Natural killer cell (primary cell): ENCODE measurements at regions not wholly inside any gene's neighbourhood (a gene's known extent, or its start where the extent isn't known, plus 50 kb on each side); places are given as distances from the start of the nearest gene placed in this dataset.

Experiments
- ATAC-seq, 3 donors: fragments of 150-1000 bp in 2 of 3; fragments of 200-7000 bp in 1 of 3; cut with Tn5 transposase; 1 replicate in 1 of 3; 2 replicates in 2 of 3; pipeline ENCODE4 v1.10.0; 2021; ENCODE audit warnings: mild to moderate bottlenecking in 2 of 3, moderate library complexity in 2 of 3
- DNase-seq, 2 donors: peaks; one replicate each; pipeline versions ENCODE4 v3.0.0 to v3.0.0-alpha.2; 2013 to 2021; ENCODE audit warnings: mixed read lengths in 1 of 2
- H3K27ac ChIP-seq: one replicate; pipeline ENCODE4 v1.5.1; 2013; ENCODE audit warnings: mild to moderate bottlenecking, low read length
- H3K27me3 ChIP-seq: one replicate; pipeline ENCODE4 v1.6.1; 2013; ENCODE audit warnings: low read length; ENCODE audit not compliant: control insufficient read depth, insufficient read depth
- H3K36me3 ChIP-seq: one replicate; pipeline ENCODE4 v1.6.1; 2013; ENCODE audit warnings: low read length; ENCODE audit not compliant: control insufficient read depth, insufficient read depth
- H3K4me1 ChIP-seq: one replicate; pipeline ENCODE4 v1.6.1; 2013; ENCODE audit warnings: low read length; ENCODE audit not compliant: control insufficient read depth, insufficient read depth
- H3K4me3 ChIP-seq: one replicate; pipeline ENCODE4 v1.5.1; 2013; ENCODE audit warnings: low read length
- H3K9me3 ChIP-seq: one replicate; pipeline ENCODE4 v1.6.1; 2013; ENCODE audit warnings: low read length; ENCODE audit not compliant: control insufficient read depth, insufficient read depth
- H3K27ac Mint-ChIP-seq, 2 donors: one replicate each; pipeline ENCODE4 v1.8.0; 2022; ENCODE audit warnings: mild to moderate bottlenecking in 2 of 2, mixed read lengths in 2 of 2, moderate library complexity in 1 of 2
- H3K27me3 Mint-ChIP-seq, 2 donors: one replicate each; pipeline ENCODE4 v1.8.0; 2022; ENCODE audit warnings: low read depth in 2 of 2, mixed read lengths in 2 of 2
- H3K36me3 Mint-ChIP-seq: one replicate; pipeline ENCODE4 v1.8.0; 2022; ENCODE audit warnings: mixed read lengths
- H3K4me1 Mint-ChIP-seq, 2 donors: one replicate each; pipeline ENCODE4 v1.8.0; 2022; ENCODE audit warnings: mixed read lengths in 2 of 2
- H3K4me3 Mint-ChIP-seq: one replicate; pipeline ENCODE4 v1.8.0; 2022; ENCODE audit warnings: mild to moderate bottlenecking, moderate library complexity, mixed read lengths
- H3K9me3 Mint-ChIP-seq, 2 donors: one replicate each; pipeline ENCODE4 v1.8.0; 2022; ENCODE audit warnings: mixed read lengths in 2 of 2
- CTCF ChIP-seq: fragments of 200-600 bp; IDR thresholded peaks from one replicate; pipeline ENCODE4 v1.8.0; 2022; ENCODE audit warnings: antibody characterized with exemption
- WGBS: methylation state at CpG from one replicate; pipeline ENCODE4 v1.1.7; 2013; ENCODE audit warnings: missing lambda C conversion rate; ENCODE audit not compliant: insufficient coverage; 5-methylcytosine and 5-hydroxymethylcytosine counted together
- intact Hi-C: fragments of 100-400 bp; cut with micrococcal nuclease; formaldehyde crosslinking; loops from one replicate; pipeline ENCODE4 v1.14.2; 2022

- no peak for ATAC-seq
- no peaks in the 10 kb centered on the region for H3K27me3 Mint-ChIP-seq
- H3K9me3 Mint-ChIP-seq, result peaks cover 6 to 11% of the 10 kb centered on the region in 2 donors
- no peak for TF ChIP-seq CTCF
- H3K4me3 Mint-ChIP-seq, result no peak overlapping the region
- Histone ChIP-seq H3K4me3 (no peak overlapping the region), H3K4me1 (no peaks in the 10 kb centered on the region), H3K9me3 (no peaks in the 10 kb centered on the region), H3K36me3 (no peaks in the 10 kb centered on the region), H3K27ac (no peak overlapping the region), H3K27me3 (no peaks in the 10 kb centered on the region)
- H3K27ac Mint-ChIP-seq, result no peak overlapping the region
- H3K36me3 Mint-ChIP-seq, result no peaks in the 10 kb centered on the region
- no peak for DNase-seq
- H3K4me1 Mint-ChIP-seq, result no peaks in the 10 kb centered on the region
- intact Hi-C loops, result no loop called here
Observed at GRCh38 chr2:153802671-153803070, 69.1 kb upstream of the GALNT13 start.

GRCh38 chr2:153808679-153809078, 63.0 kb upstream of the GALNT13 start:
- Histone ChIP-seq H3K4me3 (no peak overlapping the region), H3K27ac (no peak overlapping the region), H3K4me1 (no peaks in the 10 kb centered on the region), H3K27me3 (no peaks in the 10 kb centered on the region), H3K9me3 (no peaks in the 10 kb centered on the region), H3K36me3 (no peaks in the 10 kb centered on the region)
- intact Hi-C loops, result no loop called here
- no peak for ATAC-seq
- Mint-ChIP-seq H3K36me3 (no peaks in the 10 kb centered on the region), H3K27ac (no peak overlapping the region), H3K4me3 (no peak overlapping the region), H3K4me1 (no peaks in the 10 kb centered on the region), H3K9me3 (peaks cover 9 to 12% of the 10 kb centered on the region in 2 donors), H3K27me3 (no peaks in the 10 kb centered on the region)
- DNase-seq, result no peak
- no peak for TF ChIP-seq CTCF

GRCh38 chr2:153811516-153811915, 60.2 kb upstream of the GALNT13 start:
- no peak for TF ChIP-seq CTCF
- Mint-ChIP-seq H3K9me3 (peaks cover 15 to 26% of the 10 kb centered on the region in 2 donors), H3K27ac (no peak overlapping the region), H3K4me3 (no peak overlapping the region), H3K27me3 (no peaks in the 10 kb centered on the region), H3K36me3 (peaks cover 7% of the 10 kb centered on the region), H3K4me1 (no peaks in the 10 kb centered on the region)
- no peak for ATAC-seq
- no peak overlapping the region for H3K4me3 ChIP-seq
- H3K27ac ChIP-seq, result no peak overlapping the region
- no peak for DNase-seq
- H3K27me3 ChIP-seq, result no peaks in the 10 kb centered on the region
- intact Hi-C loops, result no loop called here
- no peaks in the 10 kb centered on the region for H3K4me1 ChIP-seq
- no peaks in the 10 kb centered on the region for H3K9me3 ChIP-seq
- 40% methylated on average over 1 of the region's 1 CpG for WGBS
- H3K36me3 ChIP-seq, result no peaks in the 10 kb centered on the region

- no peaks in the 10 kb centered on the region for H3K27me3 Mint-ChIP-seq
- peaks cover 18 to 28% of the 10 kb centered on the region in 2 donors for H3K9me3 Mint-ChIP-seq
- no peaks in the 10 kb centered on the region for H3K9me3 ChIP-seq
- TF ChIP-seq CTCF, result no peak
- ATAC-seq (no peak), DNase-seq (no peak)
- H3K4me3 ChIP-seq, result no peak overlapping the region
- H3K4me3 Mint-ChIP-seq, result no peak overlapping the region
- no peaks in the 10 kb centered on the region for H3K36me3 ChIP-seq
- H3K27ac Mint-ChIP-seq, result no peak overlapping the region
- no peaks in the 10 kb centered on the region for H3K4me1 Mint-ChIP-seq
- H3K27ac ChIP-seq, result no peak overlapping the region
- intact Hi-C loops, result no loop called here
- no CpG with 5 or more reads among the region's 1 CpG for WGBS
- peaks cover 12% of the 10 kb centered on the region for H3K36me3 Mint-ChIP-seq
- H3K27me3 ChIP-seq, result no peaks in the 10 kb centered on the region
- no peaks in the 10 kb centered on the region for H3K4me1 ChIP-seq
Observed at GRCh38 chr2:153812632-153813031, 59.1 kb upstream of the GALNT13 start.
